PC-9 (cell line): ENCODE measurements at regions not wholly inside any gene's neighbourhood (a gene's known extent, or its start where the extent isn't known, plus 50 kb on each side); places are given as distances from the start of the nearest gene placed in this dataset.

ENCODE experiments used
- CTCF ChIP-seq: fragments of 200-600 bp; sonication (generic); conservative IDR thresholded peaks from 2 replicates; pipeline ENCODE4 v1.6.1; 2017; ENCODE audit warnings: mixed run types, antibody characterized with exemption, mild to moderate bottlenecking, moderate library complexity
- EZH2 ChIP-seq: fragments of 200-600 bp; sonication (generic); IDR thresholded peaks from 2 replicates; pipeline ENCODE4 v1.8.0; 2017; ENCODE audit warnings: antibody characterized with exemption, low read depth

GRCh38 chr18:61677435-61677970 lies 215.3 kb downstream of the RNF152 start:
- TF ChIP-seq CTCF (no peak), EZH2 (no peak)
